Testis (tissue), 2 donors: ENCODE measurements at regions not wholly inside any gene's neighbourhood (a gene's known extent, or its start where the extent isn't known, plus 50 kb on each side); places are given as distances from the start of the nearest gene placed in this dataset.

Experiments
- POLR2A ChIP-seq: fragments of 450-650 bp; IDR thresholded peaks from one replicate; pipeline ENCODE4 v1.6.1; 2017; ENCODE audit warnings: antibody characterized with exemption, mild to moderate bottlenecking, moderate library complexity
- TF ChIP-seq, protein P1 (sequence below), 3 experiments: fragments of 450-650 bp in 2 of 3; fragments of 200-600 bp in 1 of 3; sonication (generic) in 1 of 3; IDR thresholded peaks; one replicate each; pipeline ENCODE4 v1.5.1; 2016 to 2019; ENCODE audit warnings: antibody characterized with exemption in 3 of 3, mild to moderate bottlenecking in 2 of 3, moderate library complexity in 1 of 3

DNA sequence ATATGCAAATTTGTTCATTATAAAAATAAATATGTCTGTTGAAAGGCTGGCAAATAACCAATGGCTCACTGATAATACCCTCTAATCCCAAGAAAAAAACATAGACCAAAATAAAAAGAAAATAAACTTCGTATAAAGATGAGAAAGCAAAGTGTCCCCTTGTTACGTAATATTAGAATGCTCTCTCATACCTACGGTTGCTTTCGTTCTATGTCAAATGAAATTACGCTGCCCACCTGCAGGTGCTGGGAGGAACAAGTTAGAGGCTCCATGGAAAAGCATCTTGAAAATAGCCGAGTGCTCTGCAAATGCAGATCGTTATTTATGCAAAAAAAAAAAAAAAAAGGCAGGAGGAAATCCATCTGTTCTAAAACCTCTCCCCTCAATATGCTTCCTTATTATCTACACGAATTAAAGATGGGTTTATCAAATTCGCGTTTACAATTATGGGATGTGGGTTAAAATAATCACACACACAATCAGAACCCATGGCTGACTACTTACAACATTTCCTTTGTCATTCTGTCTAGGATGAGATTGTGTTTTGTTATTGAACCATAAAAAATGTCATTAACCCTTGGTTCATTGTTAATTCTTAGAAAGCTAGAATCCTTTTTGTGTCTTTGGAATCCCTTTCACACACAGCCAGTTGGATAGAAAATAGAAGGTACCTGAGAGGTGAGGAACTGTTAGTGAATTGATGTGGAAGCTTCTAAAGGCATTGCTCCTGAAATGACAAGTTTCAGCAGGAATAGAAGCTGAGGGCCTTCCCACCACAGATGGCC is 268.6 kb downstream of the SETD4 start:
- TF ChIP-seq, protein P1, sequence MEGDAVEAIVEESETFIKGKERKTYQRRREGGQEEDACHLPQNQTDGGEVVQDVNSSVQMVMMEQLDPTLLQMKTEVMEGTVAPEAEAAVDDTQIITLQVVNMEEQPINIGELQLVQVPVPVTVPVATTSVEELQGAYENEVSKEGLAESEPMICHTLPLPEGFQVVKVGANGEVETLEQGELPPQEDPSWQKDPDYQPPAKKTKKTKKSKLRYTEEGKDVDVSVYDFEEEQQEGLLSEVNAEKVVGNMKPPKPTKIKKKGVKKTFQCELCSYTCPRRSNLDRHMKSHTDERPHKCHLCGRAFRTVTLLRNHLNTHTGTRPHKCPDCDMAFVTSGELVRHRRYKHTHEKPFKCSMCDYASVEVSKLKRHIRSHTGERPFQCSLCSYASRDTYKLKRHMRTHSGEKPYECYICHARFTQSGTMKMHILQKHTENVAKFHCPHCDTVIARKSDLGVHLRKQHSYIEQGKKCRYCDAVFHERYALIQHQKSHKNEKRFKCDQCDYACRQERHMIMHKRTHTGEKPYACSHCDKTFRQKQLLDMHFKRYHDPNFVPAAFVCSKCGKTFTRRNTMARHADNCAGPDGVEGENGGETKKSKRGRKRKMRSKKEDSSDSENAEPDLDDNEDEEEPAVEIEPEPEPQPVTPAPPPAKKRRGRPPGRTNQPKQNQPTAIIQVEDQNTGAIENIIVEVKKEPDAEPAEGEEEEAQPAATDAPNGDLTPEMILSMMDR (IDR thresholded peaks at IDR 0.05), result no peak
- TF ChIP-seq POLR2A, result no peak
